ENCODE measurements at regions not wholly inside any gene's neighbourhood (a gene's known extent, or its start where the extent isn't known, plus 50 kb on each side); places are given as distances from the start of the nearest gene placed in this dataset.

DNA sequence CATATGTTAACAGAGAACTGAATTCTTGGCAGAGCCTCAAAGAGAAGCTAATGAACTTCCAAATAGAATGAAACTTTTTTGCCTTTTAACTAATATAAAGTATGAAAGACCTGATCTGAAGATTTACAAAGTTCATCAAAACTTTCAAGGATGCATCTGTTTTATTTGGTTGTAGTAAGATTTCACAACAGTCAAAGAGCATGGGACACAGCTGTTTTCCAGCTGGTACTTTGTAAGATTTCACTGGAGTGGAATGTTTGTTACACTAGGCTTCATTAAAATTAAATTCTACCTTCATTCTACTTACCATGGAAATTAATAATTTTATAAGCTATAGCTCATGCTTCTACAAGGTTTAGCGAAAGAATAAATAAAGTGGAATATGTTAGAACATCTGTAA lies 351.2 kb downstream of the SLC6A15 start:
- DNase-seq (ENCODE audit: low spot score) = no peak
- in situ Hi-C loops (cut with MboI; ENCODE audit: low sequenced_read_pairs, unreplicated experiment) = no loop called here
- TF ChIP-seq, protein P1, sequence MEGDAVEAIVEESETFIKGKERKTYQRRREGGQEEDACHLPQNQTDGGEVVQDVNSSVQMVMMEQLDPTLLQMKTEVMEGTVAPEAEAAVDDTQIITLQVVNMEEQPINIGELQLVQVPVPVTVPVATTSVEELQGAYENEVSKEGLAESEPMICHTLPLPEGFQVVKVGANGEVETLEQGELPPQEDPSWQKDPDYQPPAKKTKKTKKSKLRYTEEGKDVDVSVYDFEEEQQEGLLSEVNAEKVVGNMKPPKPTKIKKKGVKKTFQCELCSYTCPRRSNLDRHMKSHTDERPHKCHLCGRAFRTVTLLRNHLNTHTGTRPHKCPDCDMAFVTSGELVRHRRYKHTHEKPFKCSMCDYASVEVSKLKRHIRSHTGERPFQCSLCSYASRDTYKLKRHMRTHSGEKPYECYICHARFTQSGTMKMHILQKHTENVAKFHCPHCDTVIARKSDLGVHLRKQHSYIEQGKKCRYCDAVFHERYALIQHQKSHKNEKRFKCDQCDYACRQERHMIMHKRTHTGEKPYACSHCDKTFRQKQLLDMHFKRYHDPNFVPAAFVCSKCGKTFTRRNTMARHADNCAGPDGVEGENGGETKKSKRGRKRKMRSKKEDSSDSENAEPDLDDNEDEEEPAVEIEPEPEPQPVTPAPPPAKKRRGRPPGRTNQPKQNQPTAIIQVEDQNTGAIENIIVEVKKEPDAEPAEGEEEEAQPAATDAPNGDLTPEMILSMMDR (IDR thresholded peaks at IDR 0.05; ENCODE audit: borderline replicate concordance, control extremely low read depth, extremely low read depth, insufficient read depth, missing control alignments) = no peak

DNA sequence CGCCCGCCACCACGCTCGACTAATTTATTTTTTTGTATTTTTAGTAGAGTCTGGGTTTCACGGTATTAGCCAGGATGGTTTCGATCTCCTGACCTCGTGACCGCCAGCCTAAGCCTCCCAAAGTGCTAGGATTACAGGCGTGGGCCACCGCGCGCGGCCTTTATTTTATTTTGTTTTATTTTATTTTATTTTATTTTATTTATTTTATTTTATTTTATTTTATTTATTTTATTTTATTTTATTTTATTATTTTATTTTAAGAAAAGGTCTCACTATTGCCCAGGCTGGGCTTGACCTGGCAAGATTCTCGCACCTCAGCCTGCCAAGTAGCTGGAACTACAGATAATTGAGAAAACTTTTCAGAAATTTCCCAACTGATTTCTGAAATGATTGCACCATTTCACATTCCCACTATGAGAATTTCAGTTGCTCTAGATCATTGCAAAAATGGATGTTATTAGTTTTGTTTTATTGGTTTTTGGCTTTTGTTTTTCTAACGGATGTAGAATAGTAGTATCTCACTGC lies 358.3 kb downstream of the SLC6A15 start:
- in situ Hi-C loops (cut with MboI; ENCODE audit: low sequenced_read_pairs, unreplicated experiment) = no loop called here
- TF ChIP-seq, protein P1 (IDR thresholded peaks at IDR 0.05; ENCODE audit: borderline replicate concordance, control extremely low read depth, extremely low read depth, insufficient read depth, missing control alignments) = no peak
- DNase-seq (ENCODE audit: low spot score) = no peak

DNA sequence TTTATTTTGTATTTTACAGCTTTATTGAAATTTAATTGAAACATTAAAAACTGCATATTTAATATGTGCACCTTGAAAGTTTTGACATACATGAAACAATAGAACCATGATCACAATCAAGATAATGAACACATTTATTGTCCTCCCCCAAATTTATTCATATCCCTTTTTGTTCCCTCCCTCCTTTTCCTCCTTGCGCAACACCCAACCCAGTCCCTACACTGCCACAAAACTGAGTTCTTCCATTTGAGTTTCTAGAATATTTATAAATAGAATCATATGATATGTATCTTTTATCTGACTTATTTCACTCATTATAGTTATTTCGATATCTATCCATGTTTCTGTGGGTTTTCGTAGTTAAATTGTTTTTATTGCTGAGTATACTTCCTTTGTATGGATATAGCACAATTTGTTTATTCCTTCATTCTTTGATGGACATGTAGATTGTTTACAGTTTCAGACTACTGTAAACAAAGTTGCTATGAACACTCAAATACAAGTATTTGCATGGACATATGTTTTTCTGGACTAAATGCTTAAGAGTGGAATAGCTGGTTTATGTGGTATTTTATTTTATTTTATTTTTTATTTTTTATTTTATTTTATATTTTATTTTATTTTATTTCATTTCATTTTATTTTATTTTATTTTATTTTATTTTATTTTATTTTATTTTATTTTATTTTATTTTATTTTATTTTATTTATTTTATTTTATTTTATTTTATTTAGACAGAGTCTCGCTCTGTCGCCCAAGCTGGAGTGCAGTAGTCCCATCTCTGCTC lies 359.1 kb downstream of the SLC6A15 start:
- in situ Hi-C loops (cut with MboI; ENCODE audit: low sequenced_read_pairs, unreplicated experiment) = no loop called here
- TF ChIP-seq, protein P1 (IDR thresholded peaks at IDR 0.05; ENCODE audit: borderline replicate concordance, control extremely low read depth, extremely low read depth, insufficient read depth, missing control alignments) = no peak
- no peak for DNase-seq (ENCODE audit: low spot score)

DNA sequence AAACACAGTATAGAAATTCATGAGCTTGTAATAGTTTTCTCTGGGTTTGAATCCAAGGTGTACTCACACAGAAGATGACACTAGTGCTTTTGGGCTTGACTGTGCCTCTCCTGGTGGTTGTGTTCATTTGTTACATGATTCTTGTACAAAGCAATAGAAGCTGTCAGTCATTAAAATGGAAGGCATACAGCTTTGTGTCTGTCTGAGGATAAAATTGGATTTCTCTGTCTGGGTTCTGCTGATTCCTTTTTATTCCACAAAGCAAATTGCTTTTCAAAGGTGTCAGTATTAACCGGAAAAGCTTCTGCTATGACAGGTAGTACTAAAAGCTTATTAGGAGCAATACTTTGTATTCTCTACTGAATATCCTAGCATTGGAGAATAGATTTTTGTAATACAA lies 361.2 kb downstream of the SLC6A15 start:
- no peak for DNase-seq (ENCODE audit: low spot score)
- in situ Hi-C loops (cut with MboI; ENCODE audit: low sequenced_read_pairs, unreplicated experiment) = no loop called here
- TF ChIP-seq, protein P1 (IDR thresholded peaks at IDR 0.05; ENCODE audit: borderline replicate concordance, control extremely low read depth, extremely low read depth, insufficient read depth, missing control alignments) = no peak

DNA sequence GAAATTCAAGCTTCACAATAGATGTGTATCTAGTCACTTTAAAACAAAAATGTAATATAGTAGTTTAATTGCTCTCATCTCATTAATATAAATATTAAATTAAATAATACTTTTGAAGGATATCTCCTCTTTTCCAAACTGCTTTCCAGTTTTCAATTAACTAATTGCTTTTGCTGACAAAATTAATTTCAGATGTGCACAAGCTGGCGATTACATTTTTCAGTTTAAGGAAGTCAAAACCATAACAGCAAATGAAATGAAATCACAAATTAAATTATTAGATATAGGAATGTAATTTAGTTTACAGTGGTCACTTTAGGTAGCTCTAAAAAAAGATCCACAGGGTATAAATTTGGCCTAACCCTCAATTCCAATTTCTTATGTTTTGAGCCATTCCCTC lies 362.1 kb downstream of the SLC6A15 start:
- no peak for DNase-seq (ENCODE audit: low spot score)
- TF ChIP-seq, protein P1 (IDR thresholded peaks at IDR 0.05; ENCODE audit: borderline replicate concordance, control extremely low read depth, extremely low read depth, insufficient read depth, missing control alignments) = no peak
- in situ Hi-C loops (cut with MboI; ENCODE audit: low sequenced_read_pairs, unreplicated experiment) = no loop called here

DNA sequence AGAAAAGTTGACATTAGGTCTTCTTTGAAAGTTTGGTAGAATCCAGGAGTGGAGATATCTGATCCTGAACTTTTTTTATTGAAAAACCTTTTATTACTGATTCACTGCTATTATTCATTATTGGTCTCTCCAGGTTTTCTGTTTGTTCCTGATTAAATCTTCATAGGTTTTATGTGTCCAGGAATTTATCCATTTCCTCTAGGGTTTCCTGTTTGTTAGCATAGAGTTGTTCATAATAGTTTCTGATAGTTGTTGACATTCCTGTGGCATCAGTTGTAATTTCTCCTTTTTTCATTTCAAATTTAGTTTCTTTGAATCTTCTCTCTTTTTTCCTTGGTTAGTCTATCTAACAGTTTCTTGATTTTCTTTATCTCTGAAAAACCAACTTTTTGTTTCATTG lies 370.3 kb downstream of the SLC6A15 start:
- in situ Hi-C loops (cut with MboI; ENCODE audit: low sequenced_read_pairs, unreplicated experiment) = no loop called here
- no peak for DNase-seq (ENCODE audit: low spot score)
- TF ChIP-seq, protein P1 (IDR thresholded peaks at IDR 0.05; ENCODE audit: borderline replicate concordance, control extremely low read depth, extremely low read depth, insufficient read depth, missing control alignments) = no peak
